ENCODE measurements at regions not wholly inside any gene's neighbourhood (a gene's known extent, or its start where the extent isn't known, plus 50 kb on each side); places are given as distances from the start of the nearest gene placed in this dataset.
A peak's percentile ranks its signal among the peaks of the same experiment; 100 is the strongest.

GRCh38 chr9:16071400-16071799 is 518.6 kb downstream of the CCDC171 start:
- Mint-ChIP-seq H3K4me1 (ENCODE audit: insufficient read depth, unreplicated experiment) (no peaks in the 10 kb centered on the region), H3K9me3 (ENCODE audit: unreplicated experiment) (peaks cover 15% of the 10 kb centered on the region), H3K4me3 (ENCODE audit: unreplicated experiment) (no peak overlapping the region)

DNA sequence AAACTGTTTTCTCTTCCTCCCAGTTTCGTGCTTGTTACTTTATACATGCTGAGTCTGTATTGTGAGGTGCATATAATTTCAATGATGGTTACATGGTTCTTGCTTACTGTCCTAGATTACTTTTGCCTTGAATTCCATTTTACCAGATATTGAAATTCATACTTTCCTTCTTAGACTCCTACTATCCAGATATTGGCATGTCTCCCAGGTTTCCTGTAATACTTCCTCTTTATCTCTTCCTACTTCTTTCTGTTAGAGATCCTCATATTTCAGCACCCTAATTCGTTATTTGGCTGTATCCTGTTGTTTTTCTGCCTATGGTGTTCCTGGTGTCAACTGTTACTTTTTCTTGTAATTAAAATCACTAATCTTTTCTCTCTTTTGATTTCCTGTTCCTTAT is 522.1 kb downstream of the CCDC171 start:
- no TSS peak for BruUV-seq (replicated peaks)
- peak; percentile 18 for DNase-seq (ENCODE audit: unreplicated experiment)
- H3K4me1 Mint-ChIP-seq (ENCODE audit: insufficient read depth, unreplicated experiment), result no peaks in the 10 kb centered on the region

More at GRCh38 chr9:16071400-16071799, 518.6 kb downstream of the CCDC171 start:
- Mint-ChIP-seq H3K27me3 (ENCODE audit: insufficient read depth, unreplicated experiment) (no peaks in the 10 kb centered on the region), H3K36me3 (ENCODE audit: insufficient read depth, unreplicated experiment) (no peaks in the 10 kb centered on the region), H3K27ac (ENCODE audit: low read depth, unreplicated experiment) (no peak overlapping the region)
- no peak for DNase-seq (ENCODE audit: unreplicated experiment)
- no TSS peak for BruUV-seq (replicated peaks)
- TF ChIP-seq, protein P1, sequence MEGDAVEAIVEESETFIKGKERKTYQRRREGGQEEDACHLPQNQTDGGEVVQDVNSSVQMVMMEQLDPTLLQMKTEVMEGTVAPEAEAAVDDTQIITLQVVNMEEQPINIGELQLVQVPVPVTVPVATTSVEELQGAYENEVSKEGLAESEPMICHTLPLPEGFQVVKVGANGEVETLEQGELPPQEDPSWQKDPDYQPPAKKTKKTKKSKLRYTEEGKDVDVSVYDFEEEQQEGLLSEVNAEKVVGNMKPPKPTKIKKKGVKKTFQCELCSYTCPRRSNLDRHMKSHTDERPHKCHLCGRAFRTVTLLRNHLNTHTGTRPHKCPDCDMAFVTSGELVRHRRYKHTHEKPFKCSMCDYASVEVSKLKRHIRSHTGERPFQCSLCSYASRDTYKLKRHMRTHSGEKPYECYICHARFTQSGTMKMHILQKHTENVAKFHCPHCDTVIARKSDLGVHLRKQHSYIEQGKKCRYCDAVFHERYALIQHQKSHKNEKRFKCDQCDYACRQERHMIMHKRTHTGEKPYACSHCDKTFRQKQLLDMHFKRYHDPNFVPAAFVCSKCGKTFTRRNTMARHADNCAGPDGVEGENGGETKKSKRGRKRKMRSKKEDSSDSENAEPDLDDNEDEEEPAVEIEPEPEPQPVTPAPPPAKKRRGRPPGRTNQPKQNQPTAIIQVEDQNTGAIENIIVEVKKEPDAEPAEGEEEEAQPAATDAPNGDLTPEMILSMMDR (IDR thresholded peaks at IDR 0.05; ENCODE audit: unreplicated experiment), result no peak
- ChIA-PET CTCF (interaction anchor here (0.6 to 0.9 kb wide), 2 partner anchors 16 to 128 kb away, joined by 3 read pairs; no protein-coding TSS in a partner anchor), POLR2A (interaction anchor here (0.6 kb wide), 1 partner anchor 14 kb away, joined by 3 read pairs; no protein-coding TSS in a partner anchor)
- intact Hi-C loops (cut with micrococcal nuclease), result no loop called here

DNA sequence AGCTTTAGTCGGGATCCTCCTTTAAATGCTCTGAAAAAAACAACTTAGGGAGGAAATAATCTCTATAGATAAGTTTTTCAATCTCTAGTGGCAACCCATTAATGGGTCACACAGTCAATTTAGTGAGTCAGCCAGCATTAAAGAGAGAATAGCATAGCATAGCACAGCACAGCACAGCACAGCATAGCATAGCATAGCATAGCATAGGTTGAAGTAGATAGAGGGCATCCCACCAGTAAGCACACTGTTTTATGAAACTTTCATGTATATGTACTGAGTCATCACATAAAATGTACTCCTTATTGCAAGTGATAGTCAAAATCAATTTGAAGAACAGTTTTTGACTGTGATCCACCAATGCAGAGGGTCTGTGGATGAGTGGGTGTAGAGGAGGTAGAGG is 522.9 kb downstream of the CCDC171 start:
- no peak for DNase-seq (ENCODE audit: unreplicated experiment)
- ChIA-PET POLR2A (no interaction called here), CTCF (no interaction called here)
- Mint-ChIP-seq H3K9me3 (ENCODE audit: unreplicated experiment) (peaks cover 15% of the 10 kb centered on the region), H3K27ac (ENCODE audit: low read depth, unreplicated experiment) (no peak overlapping the region), H3K36me3 (ENCODE audit: insufficient read depth, unreplicated experiment) (no peaks in the 10 kb centered on the region), H3K4me3 (ENCODE audit: unreplicated experiment) (no peak overlapping the region), H3K4me1 (ENCODE audit: insufficient read depth, unreplicated experiment) (no peaks in the 10 kb centered on the region), H3K27me3 (ENCODE audit: insufficient read depth, unreplicated experiment) (no peaks in the 10 kb centered on the region)
- TF ChIP-seq, protein P1 (IDR thresholded peaks at IDR 0.05; ENCODE audit: unreplicated experiment), result no peak
- BruUV-seq (replicated peaks), result no TSS peak
- intact Hi-C loops (cut with micrococcal nuclease), result no loop called here

More for the DNA sequence above, 522.1 kb downstream of the CCDC171 start:
- Mint-ChIP-seq H3K27me3 (ENCODE audit: insufficient read depth, unreplicated experiment) (no peaks in the 10 kb centered on the region), H3K4me3 (ENCODE audit: unreplicated experiment) (no peak overlapping the region), H3K36me3 (ENCODE audit: insufficient read depth, unreplicated experiment) (no peaks in the 10 kb centered on the region), H3K9me3 (ENCODE audit: unreplicated experiment) (peaks cover 15% of the 10 kb centered on the region), H3K27ac (ENCODE audit: low read depth, unreplicated experiment) (no peak overlapping the region)
- intact Hi-C loops (cut with micrococcal nuclease), result no loop called here
- TF ChIP-seq, protein P1 (IDR thresholded peaks at IDR 0.05; ENCODE audit: unreplicated experiment), result no peak
- CTCF ChIA-PET, result no interaction called here
- POLR2A ChIA-PET, result no interaction called here

GRCh38 chr9:16076511-16076910 is 523.7 kb downstream of the CCDC171 start:
- no TSS peak for BruUV-seq (replicated peaks)
- ChIA-PET POLR2A (no interaction called here), CTCF (interaction anchor here (0.5 kb wide), 1 partner anchor 199 kb away, joined by 5 read pairs; no protein-coding TSS in a partner anchor)
- intact Hi-C loops (cut with micrococcal nuclease), result no loop called here
- TF ChIP-seq, protein P1 (IDR thresholded peaks at IDR 0.05; ENCODE audit: unreplicated experiment), result no peak
- no peak for DNase-seq (ENCODE audit: unreplicated experiment)
- no peak overlapping the region for H3K27ac Mint-ChIP-seq (ENCODE audit: low read depth, unreplicated experiment)
- peaks cover 15% of the 10 kb centered on the region for H3K9me3 Mint-ChIP-seq (ENCODE audit: unreplicated experiment)
- no peaks in the 10 kb centered on the region for H3K4me1 Mint-ChIP-seq (ENCODE audit: insufficient read depth, unreplicated experiment)
- H3K27me3 Mint-ChIP-seq (ENCODE audit: insufficient read depth, unreplicated experiment), result no peaks in the 10 kb centered on the region
- no peaks in the 10 kb centered on the region for H3K36me3 Mint-ChIP-seq (ENCODE audit: insufficient read depth, unreplicated experiment)
- no peak overlapping the region for H3K4me3 Mint-ChIP-seq (ENCODE audit: unreplicated experiment)
